ENCODE measurements at regions not wholly inside any gene's neighbourhood (a gene's known extent, or its start where the extent isn't known, plus 50 kb on each side); places are given as distances from the start of the nearest gene placed in this dataset.
A peak's percentile ranks its signal among the peaks of the same experiment; 100 is the strongest.
"Not testable (repeated sequence)": the region's sequence is repeated elsewhere in the genome, so short reads cannot be mapped to it uniquely, and the experiment has no call there.

- no peak for TF ChIP-seq POLR2A (IDR thresholded peaks at IDR 0.05; ENCODE audit: low read depth, low read length)
- DNase-seq (ENCODE audit: insufficient read length, low spot score) = no peak
- FAIRE-seq = no peak
Observed at GRCh38 chr4:174036576-174036975, 246.9 kb downstream of the FBXO8 start.

GRCh38 chr4:174036111-174036510 lies 247.4 kb downstream of the FBXO8 start:
- no peak for TF ChIP-seq POLR2A (IDR thresholded peaks at IDR 0.05; ENCODE audit: low read depth, low read length)
- FAIRE-seq (no peak), DNase-seq (ENCODE audit: insufficient read length, low spot score) (no peak)

- DNase-seq (ENCODE audit: insufficient read length, low spot score) (no peak), FAIRE-seq (peak; percentile 67)
- TF ChIP-seq POLR2A (IDR thresholded peaks at IDR 0.05; ENCODE audit: low read depth, low read length) = no peak
Observed at GRCh38 chr4:174023641-174024040, 259.8 kb downstream of the FBXO8 start.

- FAIRE-seq (no peak), DNase-seq (ENCODE audit: insufficient read length, low spot score) (no peak)
- no peak for TF ChIP-seq POLR2A (IDR thresholded peaks at IDR 0.05; ENCODE audit: low read depth, low read length)
Observed at GRCh38 chr4:174018236-174018635, 265.2 kb downstream of the FBXO8 start.

GRCh38 chr4:174016251-174016650 lies 267.2 kb downstream of the FBXO8 start:
- DNase-seq (ENCODE audit: insufficient read length, low spot score) (no peak), FAIRE-seq (no peak)
- no peak for TF ChIP-seq POLR2A (IDR thresholded peaks at IDR 0.05; ENCODE audit: low read depth, low read length)

- DNase-seq (ENCODE audit: insufficient read length, low spot score) (no peak), FAIRE-seq (no peak)
- TF ChIP-seq POLR2A (IDR thresholded peaks at IDR 0.05; ENCODE audit: low read depth, low read length) = no peak
Observed at GRCh38 chr4:174012886-174013259, 270.6 kb downstream of the FBXO8 start.

- TF ChIP-seq POLR2A (IDR thresholded peaks at IDR 0.05; ENCODE audit: low read depth, low read length) = no peak
- DNase-seq (ENCODE audit: insufficient read length, low spot score) (no peak), FAIRE-seq (no peak)
Observed at GRCh38 chr4:174012135-174012885, 271.2 kb downstream of the FBXO8 start.

- TF ChIP-seq POLR2A (IDR thresholded peaks at IDR 0.05; ENCODE audit: low read depth, low read length) = no peak
- DNase-seq (ENCODE audit: insufficient read length, low spot score) (no peak), FAIRE-seq (no peak)
Observed at GRCh38 chr4:174010547-174010946, 272.9 kb downstream of the FBXO8 start.

GRCh38 chr4:174009686-174010451 lies 273.6 kb downstream of the FBXO8 start:
- no peak for FAIRE-seq
- no peak for TF ChIP-seq POLR2A (IDR thresholded peaks at IDR 0.05; ENCODE audit: low read depth, low read length)
- DNase-seq (ENCODE audit: insufficient read length, low spot score) = no peak

GRCh38 chr4:174005422-174005821 lies 278.0 kb downstream of the FBXO8 start:
- DNase-seq (ENCODE audit: insufficient read length, low spot score) = no peak
- no peak for FAIRE-seq
- no peak for TF ChIP-seq POLR2A (IDR thresholded peaks at IDR 0.05; ENCODE audit: low read depth, low read length)

GRCh38 chr4:173998471-173999144 lies 284.9 kb downstream of the FBXO8 start:
- DNase-seq (ENCODE audit: insufficient read length, low spot score) = no peak
- no peak for FAIRE-seq
- TF ChIP-seq POLR2A (IDR thresholded peaks at IDR 0.05; ENCODE audit: low read depth, low read length) = no peak

- not testable (repeated sequence) for DNase-seq (ENCODE audit: insufficient read length, low spot score); FAIRE-seq
Observed at GRCh38 chr4:173995779-173996178, 287.7 kb downstream of the FBXO8 start.

- no peak for FAIRE-seq
Observed at GRCh38 chr4:173991814-173992213, 291.7 kb downstream of the FBXO8 start.

GRCh38 chr4:173991316-173991715 lies 292.2 kb downstream of the FBXO8 start:
- no peak for FAIRE-seq
- no peak for DNase-seq (ENCODE audit: insufficient read length, low spot score)

More at GRCh38 chr4:173991814-173992213, 291.7 kb downstream of the FBXO8 start:
- no peak for DNase-seq (ENCODE audit: insufficient read length, low spot score)
- TF ChIP-seq POLR2A (IDR thresholded peaks at IDR 0.05; ENCODE audit: low read depth, low read length) = no peak

More at GRCh38 chr4:173991316-173991715, 292.2 kb downstream of the FBXO8 start:
- TF ChIP-seq POLR2A (IDR thresholded peaks at IDR 0.05; ENCODE audit: low read depth, low read length) = no peak
